SK-MEL-5 (cell line): ENCODE measurements at regions not wholly inside any gene's neighbourhood (a gene's known extent, or its start where the extent isn't known, plus 50 kb on each side); places are given as distances from the start of the nearest gene placed in this dataset.

Source experiments
- DNase-seq: peaks from one replicate; pipeline ENCODE4 v3.0.0-alpha.2; 2016; ENCODE audit warnings: low read depth, low spot score
- in situ Hi-C: cut with HindIII; loops from 2 replicates; pipeline ENCODE4 v1.10.0; 2016; ENCODE audit warnings: low sequenced_read_pairs, high pct_unique_total_duplicates, low pct_unique_long_range_greater_than_20kb

DNA sequence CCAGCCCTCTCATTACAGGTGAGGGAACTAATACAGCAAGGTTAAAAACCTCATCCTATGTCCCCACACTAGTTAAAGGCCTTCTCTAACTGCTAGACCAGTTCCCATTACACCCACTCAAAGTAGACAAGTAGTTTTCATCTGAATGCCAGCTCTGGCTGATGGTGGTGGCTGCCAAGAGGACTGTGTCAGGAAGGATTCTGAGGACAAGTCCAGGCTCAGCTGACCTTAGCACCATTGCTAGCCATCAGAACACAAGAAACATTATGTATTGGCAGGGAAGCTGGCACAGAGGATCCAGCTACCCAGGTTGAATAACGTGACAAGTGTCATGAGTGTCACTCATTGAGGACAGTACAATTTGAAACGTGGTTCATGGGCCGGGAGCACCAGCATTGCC lies 163.4 kb downstream of the HSD17B3 start:
- in situ Hi-C loops, result no loop called here
- DNase-seq, result no peak

DNA sequence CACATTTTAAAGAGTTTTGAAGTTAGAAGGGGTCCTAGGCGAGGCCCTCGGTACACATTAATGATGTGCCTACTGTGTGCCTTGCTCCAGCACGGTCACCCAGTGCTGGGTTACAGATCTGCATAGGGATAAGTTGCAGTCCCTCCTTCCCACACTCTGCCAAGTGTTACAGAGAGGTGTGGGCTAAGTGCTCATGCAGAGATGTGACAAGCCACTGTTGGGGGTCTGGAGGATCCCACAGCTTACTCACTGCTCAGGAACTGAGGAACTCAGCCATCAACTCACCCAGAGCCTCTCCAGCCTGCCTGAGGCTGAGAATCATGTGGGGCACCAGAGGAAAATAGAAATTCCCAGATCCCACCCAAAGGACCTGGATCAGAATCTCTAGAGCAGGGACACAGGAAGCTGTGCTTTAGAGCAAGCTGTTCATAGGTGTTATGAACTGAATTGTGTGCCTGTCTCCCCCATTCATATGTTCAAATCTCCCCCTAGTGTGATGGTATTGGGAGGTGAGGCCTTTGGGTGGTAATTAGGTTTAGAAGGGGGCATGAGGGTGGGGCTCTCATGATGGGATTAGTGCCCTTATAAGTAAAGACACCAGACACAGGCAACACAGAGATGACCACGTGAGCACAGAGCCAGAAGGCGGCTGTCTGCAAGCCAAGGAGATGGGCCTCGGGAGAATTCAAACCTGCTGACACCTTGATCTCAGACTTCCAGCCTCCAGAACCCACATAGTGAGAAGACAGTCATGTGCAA lies 164.1 kb downstream of the HSD17B3 start:
- DNase-seq, result no peak
- in situ Hi-C loops, result no loop called here

GRCh38 chr9:96136992-96137670 lies 164.8 kb downstream of the HSD17B3 start:
- DNase-seq, result no peak
- in situ Hi-C loops, result no loop called here

DNA sequence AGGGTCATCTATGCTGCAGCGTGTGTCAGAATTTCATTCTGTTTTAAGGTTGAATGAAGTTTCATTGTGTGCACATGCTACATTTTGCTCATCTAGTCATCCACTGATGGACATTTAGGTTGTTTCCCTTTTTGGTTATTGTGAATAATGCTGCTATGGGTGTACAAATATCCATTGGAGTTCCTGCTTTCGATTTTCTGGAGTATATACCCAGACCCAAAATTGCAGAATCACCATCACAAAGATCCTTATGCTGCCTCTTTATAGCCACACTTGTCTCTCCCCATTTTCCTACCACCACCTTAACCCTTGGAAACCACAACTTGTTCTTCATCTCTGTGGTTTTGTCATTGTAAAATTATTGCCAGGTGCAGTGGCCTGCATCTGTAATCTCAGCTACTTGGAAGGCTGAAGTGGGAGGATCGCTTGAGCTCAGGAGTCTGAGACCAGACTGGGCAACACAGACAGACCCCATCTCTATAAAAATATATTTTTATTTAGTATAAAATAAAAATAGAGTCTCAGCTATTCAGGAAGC lies 166.2 kb downstream of the HSD17B3 start:
- in situ Hi-C loops, result no loop called here
- DNase-seq, result no peak

DNA sequence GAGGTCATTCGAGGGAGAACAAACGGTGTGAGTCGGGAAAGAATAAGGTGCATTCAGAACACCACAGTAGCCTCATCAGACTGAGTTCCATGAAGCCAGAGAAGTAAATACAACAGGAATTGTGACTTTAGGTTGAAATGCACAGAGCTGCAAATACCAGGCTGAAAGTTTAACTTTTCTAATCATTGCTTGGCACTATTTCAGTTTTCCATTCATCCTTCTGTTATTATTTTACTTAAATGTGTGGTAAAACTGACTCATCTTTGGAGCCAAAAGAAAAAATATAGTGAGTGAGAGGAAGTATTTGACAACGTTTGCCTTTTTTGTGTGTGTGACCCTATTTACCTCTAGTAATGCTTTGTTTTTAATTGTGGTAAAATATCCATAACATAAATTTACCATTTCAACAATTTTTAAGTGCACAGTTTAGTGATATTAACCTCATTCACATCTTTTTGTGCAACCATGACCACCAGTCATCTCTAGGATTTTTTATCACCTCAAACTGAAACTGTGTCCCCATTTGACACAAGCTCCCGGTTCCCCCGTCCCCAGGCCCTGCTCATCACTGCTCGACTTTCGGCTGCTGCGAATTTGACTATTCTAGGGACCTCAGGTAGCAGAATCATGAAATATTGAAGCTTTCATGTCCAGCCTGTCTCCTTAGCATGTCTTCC lies 166.8 kb downstream of the HSD17B3 start:
- DNase-seq, result no peak
- in situ Hi-C loops, result no loop called here

DNA sequence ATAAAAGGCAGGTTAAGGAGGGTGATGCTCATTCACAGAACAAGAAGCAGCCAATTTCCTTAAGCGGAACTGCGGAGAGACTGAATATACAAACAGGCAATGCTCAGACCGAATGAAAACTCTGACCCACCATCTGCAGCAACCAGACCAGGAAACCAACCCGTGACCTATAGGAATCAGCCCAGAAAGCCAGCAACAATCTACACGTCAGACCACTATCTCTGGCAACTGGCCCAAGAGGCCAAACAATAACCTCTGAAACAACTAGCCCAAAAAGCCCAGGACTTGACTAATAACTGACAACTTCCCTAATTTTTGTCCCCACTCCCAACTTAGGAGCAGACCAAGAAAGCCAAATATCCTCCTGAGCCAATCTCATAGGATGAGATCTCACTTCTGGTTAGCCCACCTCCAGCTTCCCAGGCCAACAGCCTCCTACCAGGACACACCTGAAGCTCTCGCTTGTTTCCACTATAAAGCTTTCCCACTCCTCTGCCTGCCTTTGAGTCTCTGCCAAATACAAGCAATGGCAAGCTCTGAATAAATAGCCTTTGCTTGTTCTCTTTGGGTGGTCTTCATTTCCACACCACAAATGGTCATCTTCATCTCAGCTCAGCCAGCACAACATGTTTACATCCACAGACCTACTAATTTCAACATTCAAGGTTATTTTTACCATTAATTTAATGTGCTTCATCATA lies 168.5 kb downstream of the HSD17B3 start:
- DNase-seq, result no peak
- in situ Hi-C loops, result no loop called here

DNA sequence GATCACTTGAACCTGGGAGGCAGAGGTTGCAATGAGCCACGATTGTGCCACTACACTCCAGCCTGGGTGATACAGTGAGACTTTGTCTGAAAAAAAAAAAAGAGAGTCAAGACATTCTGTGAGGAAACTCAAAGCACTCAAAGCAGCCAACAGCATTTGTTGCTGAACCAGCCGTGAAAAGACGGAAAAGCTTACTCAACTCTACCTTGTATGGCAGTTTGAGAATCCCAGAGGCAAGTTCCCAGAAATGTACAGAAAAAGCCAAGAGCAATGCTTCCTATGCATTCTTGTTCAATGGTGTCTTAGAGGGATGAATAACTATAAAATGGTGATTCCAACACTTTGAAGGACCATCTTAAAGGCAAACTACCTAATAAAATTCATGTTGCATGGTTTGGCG lies 170.2 kb downstream of the HSD17B3 start:
- DNase-seq, result no peak
- in situ Hi-C loops, result no loop called here

DNA sequence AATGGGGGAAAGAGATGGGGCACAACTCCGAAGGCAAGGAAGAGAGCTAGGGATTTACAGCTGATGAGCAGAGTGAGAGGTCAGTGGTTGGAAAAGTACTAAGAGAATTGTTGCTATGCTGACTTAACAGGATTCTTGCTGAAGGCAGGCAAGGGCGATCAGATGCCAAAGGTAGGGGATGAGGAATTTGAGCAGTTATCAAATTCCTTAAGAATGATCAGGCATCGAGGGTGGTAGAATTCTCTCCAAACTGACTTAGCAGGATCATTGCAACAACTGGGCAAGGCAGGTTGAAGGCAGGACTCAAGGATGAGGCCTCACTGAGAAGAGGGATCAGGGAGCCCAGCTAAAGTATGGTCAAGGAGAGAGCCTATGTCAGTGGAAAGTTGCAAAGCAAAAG lies 171.0 kb downstream of the HSD17B3 start:
- in situ Hi-C loops, result no loop called here
- DNase-seq, result no peak

GRCh38 chr9:96129747-96130146 lies 172.2 kb downstream of the HSD17B3 start:
- in situ Hi-C loops, result no loop called here
- DNase-seq, result no peak

- in situ Hi-C loops, result no loop called here
- DNase-seq, result no peak
Measured at GRCh38 chr9:96128880-96129279, 173.1 kb downstream of the HSD17B3 start.

DNA sequence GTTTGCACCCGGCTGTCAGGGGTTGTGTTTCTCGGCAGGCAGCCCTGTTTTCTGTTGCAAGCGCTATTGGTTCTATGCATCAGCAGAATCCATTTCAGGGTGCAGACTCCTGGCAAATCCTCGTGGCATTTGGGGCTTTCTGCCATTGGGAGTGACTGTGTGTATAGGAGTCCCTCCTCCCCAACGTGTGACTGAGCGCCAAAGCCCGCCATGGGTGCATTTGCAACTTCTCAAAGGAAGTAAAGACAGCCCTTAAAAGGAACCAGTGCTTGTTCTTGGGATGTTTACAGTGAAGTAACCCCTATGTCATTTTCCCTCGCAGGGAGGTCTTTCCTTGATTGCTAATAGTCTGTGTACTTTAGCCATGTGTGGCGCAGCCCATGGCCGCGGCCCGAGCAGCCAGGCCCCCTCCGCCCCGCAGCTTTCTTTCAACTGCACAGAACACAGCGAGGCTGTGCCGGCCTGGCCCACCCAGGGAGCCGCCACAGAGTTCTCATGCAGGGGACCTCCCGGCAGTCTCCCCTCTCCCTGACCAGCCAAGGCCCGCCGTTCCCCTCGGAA lies 175.6 kb downstream of the HSD17B3 start:
- no peak for DNase-seq
- in situ Hi-C loops, result no loop called here

GRCh38 chr9:96125624-96126023 lies 176.4 kb downstream of the HSD17B3 start:
- DNase-seq, result no peak
- in situ Hi-C loops, result no loop called here

- DNase-seq, result no peak
- in situ Hi-C loops, result no loop called here
Measured at GRCh38 chr9:96122751-96123150, 179.2 kb downstream of the HSD17B3 start.

DNA sequence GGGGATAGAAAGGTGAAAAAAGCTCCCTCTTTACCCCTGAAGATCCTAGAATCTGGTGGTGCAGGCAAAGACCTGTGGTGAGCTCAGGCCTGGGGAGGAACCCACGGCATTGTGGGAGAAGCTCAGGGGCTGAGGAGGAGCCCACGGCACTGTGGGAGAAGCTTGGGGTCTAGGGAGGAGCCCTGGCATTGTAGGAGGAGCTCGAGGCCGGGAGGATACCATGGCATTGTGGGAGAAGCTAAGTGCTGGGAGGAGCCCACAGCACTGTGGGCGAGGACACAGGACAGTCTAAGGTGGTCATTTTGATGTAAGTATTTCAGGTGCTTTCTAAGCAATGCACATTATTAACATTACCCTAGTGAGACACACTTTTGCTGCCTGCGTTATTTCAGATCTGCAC lies 179.7 kb downstream of the HSD17B3 start:
- in situ Hi-C loops, result no loop called here
- DNase-seq, result no peak

GRCh38 chr9:96121136-96121535 lies 180.8 kb downstream of the HSD17B3 start:
- DNase-seq, result no peak
- in situ Hi-C loops, result no loop called here

DNA sequence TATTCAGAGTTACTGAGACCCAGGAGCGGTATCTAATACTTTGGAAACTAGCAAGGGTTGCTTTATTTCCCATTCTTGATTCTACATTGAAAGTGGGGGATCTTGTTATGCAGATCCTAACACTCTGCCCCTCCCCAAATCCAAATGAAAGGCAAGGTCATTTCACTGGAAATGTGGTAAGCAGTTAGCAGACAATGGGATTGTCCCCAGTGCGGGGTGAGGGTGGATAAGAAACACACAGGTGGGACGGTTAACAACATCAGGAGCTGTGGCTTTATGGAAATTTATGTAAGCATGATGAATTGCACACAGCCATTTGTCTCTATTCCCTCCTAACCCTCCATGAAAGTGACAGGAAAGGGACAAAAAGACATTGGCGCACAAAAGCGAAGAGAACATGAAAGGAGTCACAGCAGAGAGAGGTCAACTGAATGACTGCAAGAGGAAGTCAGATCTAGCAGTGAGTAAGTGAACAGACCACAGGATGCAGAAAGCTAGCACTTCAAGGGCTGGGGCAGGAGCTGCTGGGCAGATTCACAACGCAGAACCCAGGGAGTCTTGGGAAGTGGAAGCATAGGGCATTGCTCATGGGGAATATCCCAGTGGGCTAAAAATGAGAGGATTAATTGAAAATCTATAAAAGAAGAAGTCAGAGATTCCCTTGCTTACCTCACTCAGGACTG lies 184.4 kb downstream of the HSD17B3 start:
- in situ Hi-C loops, result no loop called here
- DNase-seq, result no peak
